Forelimb muscle (tissue), 1 donor: ENCODE measurements at regions not wholly inside any gene's neighbourhood (a gene's known extent, or its start where the extent isn't known, plus 50 kb on each side); places are given as distances from the start of the nearest gene placed in this dataset.
"Not testable (repeated sequence)": the region's sequence is repeated elsewhere in the genome, so short reads cannot be mapped to it uniquely, and the experiment has no call there.

Experiments used
- DNase-seq: peaks from one replicate; pipeline ENCODE4 v3.0.0-alpha.2; 2013; ENCODE audit warnings: low read depth

DNA sequence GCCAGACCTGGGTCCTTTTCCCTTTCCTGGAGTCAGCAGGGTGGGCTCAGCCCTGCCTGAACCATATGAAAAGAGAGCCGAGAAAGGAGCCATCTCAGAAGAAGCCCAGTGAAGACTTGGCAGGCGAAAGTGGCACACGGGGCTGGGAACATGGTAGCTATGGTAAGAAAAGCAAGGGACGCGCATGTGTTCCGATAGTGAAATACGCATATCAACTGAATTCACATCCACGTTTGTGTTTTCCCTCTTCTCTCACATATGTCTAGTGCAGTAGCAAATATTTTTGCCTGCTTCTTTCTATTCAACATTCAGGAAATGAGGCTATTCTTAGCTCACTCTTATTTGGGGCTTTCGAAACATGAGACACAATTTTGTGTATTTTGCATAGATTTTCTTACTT, 54.1 kb upstream of the PEG3 start:
- no peak for DNase-seq

DNA sequence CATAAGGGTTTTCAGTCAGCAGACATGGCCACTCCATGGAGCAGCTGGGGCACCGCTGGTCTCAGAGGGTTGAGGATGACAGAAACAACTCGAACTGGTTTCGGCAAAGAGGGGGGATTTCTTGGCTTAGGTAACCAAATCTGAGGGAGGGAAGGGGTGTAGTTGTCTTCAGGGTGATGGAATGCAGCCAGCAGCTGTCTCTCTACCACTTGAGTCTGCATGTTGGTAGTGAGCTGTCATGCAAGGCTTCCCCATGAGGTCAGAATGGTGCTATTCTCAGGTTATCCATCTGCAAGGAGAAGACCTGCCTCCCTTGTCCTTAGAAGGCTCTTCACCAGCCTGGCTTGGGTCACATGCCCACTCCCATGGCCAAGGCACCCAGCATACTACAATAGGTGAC, 55.6 kb upstream of the PEG3 start:
- DNase-seq = no peak

GRCh38 chr19:56899943-56900342, 59.4 kb upstream of the PEG3 start:
- no peak for DNase-seq

DNA sequence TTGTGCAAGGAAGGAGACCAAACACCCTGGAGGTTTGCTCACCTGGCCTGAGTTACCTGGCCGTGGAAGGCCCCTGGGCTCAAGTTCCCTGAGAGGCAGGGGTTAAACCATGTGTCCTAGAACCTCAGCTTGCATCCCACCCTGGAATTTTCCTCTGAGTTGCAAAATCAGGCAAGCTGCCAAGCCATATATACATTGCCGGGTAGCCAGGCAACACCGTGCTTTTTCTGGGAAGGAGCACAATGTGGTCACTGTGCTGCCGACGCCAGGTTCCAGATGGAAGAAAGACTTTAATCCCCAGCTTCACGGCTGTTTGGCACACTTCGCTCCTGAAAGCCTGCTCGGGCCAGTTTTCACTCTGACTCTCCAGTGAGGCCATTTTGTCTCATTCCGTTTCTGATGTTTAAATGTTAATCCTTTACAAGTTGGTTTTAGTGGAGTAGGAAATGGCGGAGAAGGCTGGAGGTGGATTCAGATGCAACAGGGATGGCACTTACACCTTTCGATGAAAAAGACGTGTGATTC, 60.1 kb upstream of the PEG3 start:
- DNase-seq = peak; percentile 92

GRCh38 chr19:56905631-56906150, 65.2 kb upstream of the PEG3 start:
- no peak for DNase-seq

- no peak for DNase-seq
These were observed 72.0 kb upstream of the PEG3 start for GRCh38 chr19:56912401-56913112.

- not testable (repeated sequence) for DNase-seq
These were observed 72.6 kb upstream of the PEG3 start for GRCh38 chr19:56913113-56913455.

DNA sequence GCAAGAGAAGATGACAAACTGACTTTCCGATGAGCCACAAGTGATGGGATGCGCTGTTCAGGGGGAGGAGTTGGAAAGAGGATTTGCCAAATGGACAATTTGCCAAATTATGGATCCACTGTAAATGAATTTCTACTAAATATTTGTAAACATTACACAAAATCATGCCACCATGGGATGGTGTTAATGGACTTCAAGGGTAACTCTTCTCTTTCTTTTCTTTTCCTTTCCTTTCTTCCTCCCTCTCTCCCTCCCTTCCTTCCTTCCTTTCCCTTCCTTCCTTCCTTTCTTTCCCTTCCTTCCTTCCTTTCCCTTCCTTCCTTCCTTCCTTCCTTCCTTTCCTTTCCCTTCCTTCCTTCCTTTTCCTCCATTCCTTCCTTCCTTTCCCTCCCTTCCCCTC, 76.0 kb upstream of the PEG3 start:
- no peak for DNase-seq

GRCh38 chr19:56917529-56917928, 77.0 kb upstream of the PEG3 start:
- DNase-seq = no peak

- DNase-seq = no peak
These were observed 77.5 kb upstream of the PEG3 start for GRCh38 chr19:56917998-56918397.

DNA sequence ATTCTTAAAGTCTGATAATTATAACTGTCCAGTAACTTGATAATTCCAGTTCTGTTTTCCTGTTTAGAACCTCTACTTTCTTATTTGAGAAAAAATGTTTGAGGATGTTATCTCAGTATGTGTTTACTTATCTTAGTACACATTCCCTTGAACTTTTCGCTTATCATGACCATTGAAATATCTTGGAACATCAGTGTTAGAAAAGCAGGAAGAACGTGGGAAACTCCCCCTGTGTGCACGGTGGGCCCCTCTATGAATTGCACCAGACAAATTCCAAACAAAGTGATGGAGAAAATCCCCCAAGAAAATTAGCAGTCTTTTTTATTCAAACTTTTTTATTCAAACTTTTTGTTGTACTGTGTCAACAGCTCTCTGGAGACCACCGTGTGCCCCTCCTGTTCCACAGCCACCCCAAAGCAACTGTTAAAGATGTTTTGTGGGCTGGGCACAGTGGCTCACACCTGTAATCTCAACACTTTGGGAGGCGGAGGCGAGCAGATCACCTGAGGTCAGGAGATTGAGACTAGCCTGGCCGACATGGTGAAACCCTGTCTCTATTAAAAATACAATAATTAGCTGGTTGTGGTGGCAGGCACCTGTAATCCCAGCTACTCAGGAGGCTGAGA, 78.3 kb upstream of the PEG3 start:
- DNase-seq = no peak

GRCh38 chr19:56919308-56919995, 78.9 kb upstream of the PEG3 start:
- DNase-seq = no peak

DNA sequence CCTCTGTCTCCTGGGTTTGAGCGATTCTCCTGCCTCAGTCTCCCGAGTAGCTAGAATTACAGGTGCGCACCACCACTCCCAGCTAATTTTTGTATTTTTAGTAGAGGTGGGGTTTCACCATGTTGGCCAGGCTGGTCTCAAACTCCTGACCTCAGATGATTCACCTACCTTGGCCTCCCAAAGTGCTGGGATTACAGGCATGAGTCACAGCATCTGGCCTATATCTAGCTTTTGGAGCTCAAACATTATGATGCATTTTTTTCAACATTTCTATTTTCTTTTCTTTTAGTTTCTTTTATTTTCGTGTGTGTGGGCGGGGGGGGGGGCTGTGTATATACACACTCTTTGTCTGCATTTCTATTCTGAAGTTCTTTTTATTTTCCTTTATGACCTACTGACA, 85.6 kb upstream of the PEG3 start:
- DNase-seq = not testable (repeated sequence)

DNA sequence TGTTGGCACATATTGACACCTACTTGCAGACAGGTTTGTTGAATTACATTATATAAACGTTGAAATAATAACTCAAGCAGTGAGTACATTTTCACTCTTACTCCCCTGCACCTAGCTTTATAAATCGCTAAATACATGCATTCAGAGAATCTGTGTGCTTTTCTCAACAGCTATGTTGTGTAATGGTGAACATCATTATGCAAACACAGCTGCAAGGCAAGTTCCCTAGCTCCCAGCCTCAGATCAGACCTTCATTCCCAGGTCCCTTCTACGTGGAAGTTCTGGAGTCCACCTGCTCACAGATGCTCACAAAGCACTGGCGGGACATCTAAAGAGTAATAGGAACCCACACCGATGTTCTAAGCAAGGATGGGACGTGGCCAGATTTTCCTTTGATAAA, 86.8 kb upstream of the PEG3 start:
- DNase-seq = no peak

GRCh38 chr19:56927791-56928207, 87.3 kb upstream of the PEG3 start:
- no peak for DNase-seq

GRCh38 chr19:56930647-56931535, 90.4 kb upstream of the PEG3 start:
- no peak for DNase-seq

GRCh38 chr19:56933014-56933705, 92.6 kb upstream of the PEG3 start:
- DNase-seq = no peak

- no peak for DNase-seq
These were observed 94.0 kb upstream of the PEG3 start for GRCh38 chr19:56934438-56935090.

- DNase-seq = no peak
These were observed 99.4 kb upstream of the PEG3 start for GRCh38 chr19:56939951-56940350.

DNA sequence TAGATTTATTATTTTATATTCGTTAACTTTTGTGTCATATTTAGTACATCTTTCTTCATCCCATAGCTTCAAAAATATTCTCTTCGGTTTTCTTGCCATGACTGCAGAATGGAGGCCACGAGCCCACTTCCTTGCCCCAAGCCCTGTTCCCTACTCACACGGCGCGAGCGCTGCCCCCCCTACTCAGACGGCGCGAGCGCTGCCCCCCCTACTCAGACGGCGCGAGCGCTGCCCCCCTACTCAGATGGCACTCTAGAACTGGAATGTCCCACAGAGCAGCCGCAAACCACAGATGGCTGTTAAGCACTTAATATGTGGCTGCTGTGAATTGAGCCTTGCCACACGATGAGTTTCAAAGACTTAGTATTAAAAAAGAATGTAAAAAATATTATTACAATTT, 102.2 kb upstream of the PEG3 start:
- DNase-seq = no peak

GRCh38 chr19:56946159-56946558, 105.6 kb upstream of the PEG3 start:
- DNase-seq = no peak
